Tibial nerve (tissue), 4 donors: ENCODE measurements at regions not wholly inside any gene's neighbourhood (a gene's known extent, or its start where the extent isn't known, plus 50 kb on each side); places are given as distances from the start of the nearest gene placed in this dataset.

Experiments
- DNase-seq, 2 donors: peaks; one replicate each; pipeline ENCODE4 v3.0.0-alpha.2; 2019; ENCODE audit warnings: low spot score in 2 of 2
- H3K27ac ChIP-seq, 4 donors: fragments of 200-600 bp; sonication (generic) in 3 of 4; one replicate each; pipeline ENCODE4 v1.5.1; 2017 to 2019; ENCODE audit warnings: mild to moderate bottlenecking in 1 of 4
- H3K27me3 ChIP-seq, 2 donors: fragments of 200-600 bp; sonication (generic) in 1 of 2; one replicate each; pipeline versions ENCODE4 v1.5.1 to v1.6.0; 2017 to 2019
- H3K36me3 ChIP-seq, 3 donors: fragments of 200-600 bp; sonication (generic); one replicate each; pipeline ENCODE4 v1.5.1; 2018 to 2019
- H3K4me1 ChIP-seq, 4 donors: fragments of 200-600 bp; sonication (generic) in 3 of 4; one replicate each; pipeline ENCODE4 v1.5.1; 2017 to 2019
- H3K4me3 ChIP-seq, 4 donors: fragments of 200-600 bp; sonication (generic) in 3 of 4; one replicate each; pipeline ENCODE4 v1.5.1; 2017 to 2019; ENCODE audit warnings: mild to moderate bottlenecking in 1 of 4, moderate library complexity in 1 of 4
- H3K9me3 ChIP-seq, 4 donors: fragments of 200-600 bp; sonication (generic) in 3 of 4; one replicate each; pipeline ENCODE4 v1.5.1; 2017 to 2019
- CTCF ChIP-seq, 5 experiments: fragments of 200-600 bp in 3 of 5; fragments of 450-650 bp in 2 of 5; sonication (generic) in 3 of 5; IDR thresholded peaks; one replicate each; pipeline ENCODE4 v1.5.1; 2016 to 2019; ENCODE audit warnings: antibody characterized with exemption in 5 of 5, mild to moderate bottlenecking in 3 of 5, moderate library complexity in 2 of 5
- EP300 ChIP-seq, 2 donors: sonication (generic); formaldehyde crosslinking; IDR thresholded peaks; one replicate each; pipeline ENCODE4 v1.6.1; 2017; ENCODE audit warnings: antibody characterized with exemption in 2 of 2, mild to moderate bottlenecking in 1 of 2
- POLR2A ChIP-seq, 2 donors: fragments of 450-650 bp; IDR thresholded peaks; one replicate each; pipeline ENCODE4 v1.6.1; 2017; ENCODE audit warnings: antibody characterized with exemption in 2 of 2, mild to moderate bottlenecking in 2 of 2, moderate library complexity in 2 of 2
- WGBS, 2 donors: methylation state at CpG; one replicate each; pipeline ENCODE4 v1.1.5; 2018; 5-methylcytosine and 5-hydroxymethylcytosine counted together

DNA sequence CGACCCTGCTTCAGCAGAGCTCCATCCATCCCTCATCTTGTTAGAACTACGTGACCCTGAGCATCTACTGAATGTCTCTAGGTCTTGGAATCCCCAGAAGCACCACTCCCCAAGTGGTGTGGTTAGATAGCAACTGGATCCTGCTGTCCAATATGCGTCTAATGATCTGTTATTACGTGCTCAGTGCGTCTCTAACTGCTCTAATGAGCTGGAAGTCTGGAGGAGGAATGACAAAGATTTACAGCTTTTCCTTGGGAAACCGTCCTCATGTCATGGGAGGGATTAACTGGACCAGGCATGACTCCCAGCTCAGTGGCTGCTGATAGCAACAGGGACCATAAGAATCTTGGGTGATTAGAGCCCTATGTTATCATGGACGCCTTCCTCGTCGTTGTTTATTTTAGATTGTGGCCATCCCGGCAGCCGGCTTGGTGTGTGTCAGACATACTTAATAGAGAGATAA is 150.9 kb downstream of the HS3ST3B1 start:
- TF ChIP-seq EP300 (IDR thresholded peaks at IDR 0.05), result no peak
- no peak for TF ChIP-seq CTCF (IDR thresholded peaks at IDR 0.05)
- no peak for TF ChIP-seq POLR2A (IDR thresholded peaks at IDR 0.05)
- H3K9me3 ChIP-seq, result no peaks in the 10 kb centered on the region
- no peaks in the 10 kb centered on the region for H3K27me3 ChIP-seq
- H3K27ac ChIP-seq, result no peak overlapping the region
- WGBS, 2 donors, result 71 to 81% methylated on average over 11 of the region's 11 CpGs
- peaks cover 0 to 8% (median 0%) of the 10 kb centered on the region in 4 donors for H3K4me1 ChIP-seq
- no peak overlapping the region for H3K4me3 ChIP-seq
- no peaks in the 10 kb centered on the region for H3K36me3 ChIP-seq
- DNase-seq, result no peak

GRCh38 chr17:14448818-14449217 is 147.9 kb downstream of the HS3ST3B1 start:
- TF ChIP-seq EP300 (IDR thresholded peaks at IDR 0.05), result no peak
- TF ChIP-seq CTCF (IDR thresholded peaks at IDR 0.05), result no peak
- no peak for TF ChIP-seq POLR2A (IDR thresholded peaks at IDR 0.05)
- DNase-seq, result no peak
- no peaks in the 10 kb centered on the region for H3K9me3 ChIP-seq
- H3K36me3 ChIP-seq, result no peaks in the 10 kb centered on the region
- 78 to 94% methylated on average over 2 of the region's 2 CpGs for WGBS, 2 donors
- H3K27me3 ChIP-seq, result no peaks in the 10 kb centered on the region
- no peak overlapping the region for H3K4me3 ChIP-seq
- H3K4me1 ChIP-seq, result peaks cover 0 to 8% (median 0%) of the 10 kb centered on the region in 4 donors
- H3K27ac ChIP-seq, result no peak overlapping the region

GRCh38 chr17:14446825-14447224 is 145.9 kb downstream of the HS3ST3B1 start:
- 39 to 54% methylated on average over 2 of the region's 2 CpGs for WGBS, 2 donors

DNA sequence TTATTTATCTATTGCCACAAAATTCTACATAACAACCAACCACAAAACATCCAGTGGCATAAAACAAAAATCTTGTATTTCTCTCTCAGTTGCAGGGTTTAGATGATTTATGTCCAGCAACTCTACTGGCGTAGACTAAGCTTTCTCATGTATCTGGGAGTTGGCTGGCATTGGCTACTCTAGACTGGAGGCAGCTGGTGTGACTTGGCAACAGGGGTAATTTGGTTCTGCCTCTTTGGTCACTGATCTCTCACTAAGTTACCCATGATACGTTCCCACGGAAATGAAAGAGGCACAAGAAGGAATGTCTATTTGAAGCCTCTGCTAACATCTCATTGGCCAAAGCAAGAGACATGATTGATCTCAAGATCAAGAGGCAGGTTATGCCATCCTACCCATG is 144.0 kb downstream of the HS3ST3B1 start:
- H3K27me3 ChIP-seq, result no peaks in the 10 kb centered on the region
- no peak overlapping the region for H3K27ac ChIP-seq
- no peaks in the 10 kb centered on the region for H3K9me3 ChIP-seq
- TF ChIP-seq EP300 (IDR thresholded peaks at IDR 0.05), result no peak
- TF ChIP-seq POLR2A (IDR thresholded peaks at IDR 0.05), result no peak
- no peak for TF ChIP-seq CTCF (IDR thresholded peaks at IDR 0.05)
- H3K36me3 ChIP-seq, result no peaks in the 10 kb centered on the region
- no peaks in the 10 kb centered on the region for H3K4me1 ChIP-seq
- 96% methylated on average over 3 of the region's 3 CpGs for WGBS, 2 donors
- DNase-seq, result no peak
- H3K4me3 ChIP-seq, result no peak overlapping the region

More at GRCh38 chr17:14446825-14447224, 145.9 kb downstream of the HS3ST3B1 start:
- DNase-seq, result no peak
- TF ChIP-seq EP300 (IDR thresholded peaks at IDR 0.05) (no peak), POLR2A (IDR thresholded peaks at IDR 0.05) (no peak), CTCF (IDR thresholded peaks at IDR 0.05) (no peak)
- Histone ChIP-seq H3K36me3 (no peaks in the 10 kb centered on the region), H3K27me3 (no peaks in the 10 kb centered on the region), H3K27ac (no peak overlapping the region), H3K4me3 (no peak overlapping the region), H3K4me1 (no peaks in the 10 kb centered on the region), H3K9me3 (no peaks in the 10 kb centered on the region)

DNA sequence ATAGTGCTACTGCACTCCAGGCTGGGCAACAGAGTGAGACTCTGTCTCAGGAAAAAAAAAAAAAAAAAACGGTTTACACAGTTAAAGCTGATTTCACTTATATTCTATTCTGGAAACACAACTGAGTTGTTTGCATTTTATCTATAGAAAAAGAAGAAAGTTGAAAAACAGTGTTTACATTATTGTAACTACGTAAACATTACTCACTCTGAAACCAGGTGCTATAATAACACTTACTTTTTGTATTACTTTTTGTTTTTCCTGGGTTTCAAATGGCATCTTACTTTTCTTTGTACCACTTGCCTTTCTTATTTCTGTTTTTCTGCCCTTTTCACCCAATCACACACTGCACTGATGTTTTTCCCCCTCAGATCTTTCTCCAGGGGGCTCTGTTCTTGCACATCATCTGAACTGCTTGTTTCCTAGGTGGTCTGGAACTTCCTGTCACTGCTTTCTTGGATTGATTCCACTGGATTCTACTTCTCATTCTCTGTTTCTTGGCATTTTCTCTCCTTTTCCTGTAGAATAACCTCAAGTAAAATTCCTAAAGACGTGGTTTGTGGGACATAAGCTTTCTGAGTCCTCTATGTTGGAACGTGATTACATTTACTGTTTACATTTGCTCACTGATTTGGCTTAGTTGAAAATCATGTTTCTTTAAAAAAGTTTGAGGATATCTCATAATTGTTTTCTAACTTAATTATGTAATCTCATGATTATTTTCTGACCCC is 142.1 kb downstream of the HS3ST3B1 start:
- H3K9me3 ChIP-seq, result no peaks in the 10 kb centered on the region

More for the DNA sequence above, 142.1 kb downstream of the HS3ST3B1 start:
- TF ChIP-seq EP300 (IDR thresholded peaks at IDR 0.05), result no peak
- TF ChIP-seq POLR2A (IDR thresholded peaks at IDR 0.05), result no peak
- no peak for TF ChIP-seq CTCF (IDR thresholded peaks at IDR 0.05)
- Histone ChIP-seq H3K27me3 (no peaks in the 10 kb centered on the region), H3K27ac (no peak overlapping the region), H3K4me3 (no peak overlapping the region), H3K36me3 (no peaks in the 10 kb centered on the region), H3K4me1 (no peaks in the 10 kb centered on the region)
- DNase-seq, result no peak
- 58 to 61% methylated on average over 4 of the region's 4 CpGs for WGBS, 2 donors
